ENCODE measurements at regions not wholly inside any gene's neighbourhood (a gene's known extent, or its start where the extent isn't known, plus 50 kb on each side); places are given as distances from the start of the nearest gene placed in this dataset.
"Not testable (repeated sequence)": the region's sequence is repeated elsewhere in the genome, so short reads cannot be mapped to it uniquely, and the experiment has no call there.

GRCh38 chr6:57946769-57947091 lies 629.3 kb downstream of the PRIM2 start:
- TF ChIP-seq TOX (CRISPR knock-in tag; IDR thresholded peaks at IDR 0.05; ENCODE audit: borderline replicate concordance); BACH2 (CRISPR knock-in tag; IDR thresholded peaks at IDR 0.05; ENCODE audit: borderline replicate concordance); CSDC2 (CRISPR knock-in tag; IDR thresholded peaks at IDR 0.05); PATZ1 (CRISPR knock-in tag; IDR thresholded peaks at IDR 0.05; ENCODE audit: borderline replicate concordance); CSRNP3 (CRISPR knock-in tag; IDR thresholded peaks at IDR 0.05); ZFP3 (CRISPR knock-in tag; IDR thresholded peaks at IDR 0.05); GLIS3 (CRISPR knock-in tag; IDR thresholded peaks at IDR 0.05); TCF4 (CRISPR knock-in tag; IDR thresholded peaks at IDR 0.05; ENCODE audit: borderline replicate concordance); RARB (CRISPR knock-in tag; IDR thresholded peaks at IDR 0.05); ZNF8 (CRISPR knock-in tag; IDR thresholded peaks at IDR 0.05); CREB5 (CRISPR knock-in tag; IDR thresholded peaks at IDR 0.05; ENCODE audit: low read depth); ISL1 (CRISPR knock-in tag; IDR thresholded peaks at IDR 0.05): not testable (repeated sequence)

Measured in SK-N-SH treated with all-trans-retinoic acid at 6 μM for 48 hours (cell line).